ENCODE measurements at regions not wholly inside any gene's neighbourhood (a gene's known extent, or its start where the extent isn't known, plus 50 kb on each side); places are given as distances from the start of the nearest gene placed in this dataset.

DNA sequence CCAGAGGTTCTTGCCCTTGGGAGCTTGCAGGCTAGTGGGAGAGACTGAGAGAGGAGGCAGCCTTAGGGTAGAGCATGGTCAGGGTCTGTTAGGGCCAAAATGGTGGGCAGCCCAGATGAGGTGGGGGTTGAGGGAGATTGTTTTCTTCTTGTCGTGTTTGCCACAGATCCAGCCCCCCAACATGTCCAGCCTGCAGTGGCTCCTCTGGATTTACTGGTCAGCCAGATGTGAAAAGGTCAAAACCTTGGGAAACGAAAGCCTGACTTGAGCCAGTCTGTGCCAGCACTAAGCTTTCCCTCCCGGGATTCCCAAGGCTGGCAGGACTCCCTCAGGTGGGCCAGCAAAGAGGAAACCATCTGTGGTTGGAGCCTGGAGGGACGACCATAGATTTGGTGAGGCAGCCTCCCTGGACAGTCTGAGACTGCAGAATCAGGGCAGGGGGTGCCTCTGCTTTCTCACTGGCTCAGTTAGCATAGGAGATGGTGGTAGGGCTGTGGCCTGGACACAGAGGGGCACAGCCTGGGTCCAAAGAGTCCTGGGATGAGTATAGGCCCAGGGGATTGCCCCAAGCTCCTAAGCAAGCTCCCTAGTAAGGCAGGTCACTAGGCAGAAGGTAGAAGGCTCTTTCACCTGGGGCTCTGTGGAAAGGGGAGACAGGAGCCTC lies 51.2 kb upstream of the PRR23C start:
- TF ChIP-seq, protein P1, sequence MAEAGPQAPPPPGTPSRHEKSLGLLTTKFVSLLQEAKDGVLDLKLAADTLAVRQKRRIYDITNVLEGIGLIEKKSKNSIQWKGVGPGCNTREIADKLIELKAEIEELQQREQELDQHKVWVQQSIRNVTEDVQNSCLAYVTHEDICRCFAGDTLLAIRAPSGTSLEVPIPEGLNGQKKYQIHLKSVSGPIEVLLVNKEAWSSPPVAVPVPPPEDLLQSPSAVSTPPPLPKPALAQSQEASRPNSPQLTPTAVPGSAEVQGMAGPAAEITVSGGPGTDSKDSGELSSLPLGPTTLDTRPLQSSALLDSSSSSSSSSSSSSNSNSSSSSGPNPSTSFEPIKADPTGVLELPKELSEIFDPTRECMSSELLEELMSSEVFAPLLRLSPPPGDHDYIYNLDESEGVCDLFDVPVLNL (CRISPR knock-in tag; IDR thresholded peaks at IDR 0.05; ENCODE audit: borderline replicate concordance, low read depth), result no peak
- TF ChIP-seq MYBL2 (CRISPR knock-in tag; IDR thresholded peaks at IDR 0.05), result no peak
- DNase-seq (ENCODE audit: low spot score) (no peak), ATAC-seq (no peak)
- CTCF ChIA-PET, result interaction anchor here (1.3 to 1.9 kb wide), 3 partner anchors 16 to 233 kb away, joined by 3 to 6 read pairs (median 6); no protein-coding TSS in a partner anchor
- no peak overlapping the region for H3K4me3 Mint-ChIP-seq
- no peaks in the 10 kb centered on the region for H3K4me1 Mint-ChIP-seq
- no peak overlapping the region for H3K27ac Mint-ChIP-seq
- peaks cover 8% of the 10 kb centered on the region; the same call in 1 of the 2 replicates for H3K27me3 Mint-ChIP-seq (ENCODE audit: low read depth)
- POLR2A ChIA-PET, result no interaction called here
- H3K36me3 Mint-ChIP-seq, result no peaks in the 10 kb centered on the region; the same call in 1 of the 2 replicates
- peaks cover 20% of the 10 kb centered on the region for H3K9me3 Mint-ChIP-seq

GRCh38 chr3:139096670-139097069 lies 52.0 kb upstream of the PRR23C start:
- H3K9me3 Mint-ChIP-seq, result peaks cover 15% of the 10 kb centered on the region
- no peak overlapping the region for H3K27ac Mint-ChIP-seq
- CTCF ChIA-PET, result interaction anchor here (1.5 kb wide), 1 partner anchor 15 kb away, joined by 6 read pairs; no protein-coding TSS in a partner anchor
- POLR2A ChIA-PET, result no interaction called here
- peaks cover 3% of the 10 kb centered on the region; the same call in 1 of the 2 replicates for H3K4me1 Mint-ChIP-seq
- H3K36me3 Mint-ChIP-seq, result no peaks in the 10 kb centered on the region; the same call in 1 of the 2 replicates
- DNase-seq (ENCODE audit: low spot score) (no peak), ATAC-seq (no peak)
- TF ChIP-seq ELF4 (CRISPR knock-in tag; IDR thresholded peaks at IDR 0.05; ENCODE audit: low read depth) (no peak), ZNF416 (CRISPR knock-in tag; IDR thresholded peaks at IDR 0.05) (no peak)
- no peak overlapping the region for H3K4me3 Mint-ChIP-seq
- H3K27me3 Mint-ChIP-seq (ENCODE audit: low read depth), result peaks cover 8% of the 10 kb centered on the region; the same call in 1 of the 2 replicates

GRCh38 chr3:139098391-139098790 lies 53.7 kb upstream of the PRR23C start:
- TF ChIP-seq NFYB (CRISPR knock-in tag; conservative IDR thresholded peaks at IDR 0.05; ENCODE audit: low read depth) (no peak), JAZF1 (CRISPR knock-in tag; IDR thresholded peaks at IDR 0.05) (no peak), IRF2 (CRISPR knock-in tag; IDR thresholded peaks at IDR 0.05; ENCODE audit: borderline replicate concordance, low read depth) (no peak), AFF4 (CRISPR knock-in tag; IDR thresholded peaks at IDR 0.05; ENCODE audit: borderline replicate concordance) (no peak), ZNF423 (CRISPR knock-in tag; IDR thresholded peaks at IDR 0.05) (no peak), MAX (CRISPR knock-in tag; IDR thresholded peaks at IDR 0.05) (no peak), ZNF138 (CRISPR knock-in tag; conservative IDR thresholded peaks at IDR 0.05) (no peak), ZNF263 (CRISPR knock-in tag; IDR thresholded peaks at IDR 0.05; ENCODE audit: low read depth) (no peak), ATF1 (CRISPR knock-in tag; IDR thresholded peaks at IDR 0.05) (no peak)
- TF ChIP-seq, protein P2, sequence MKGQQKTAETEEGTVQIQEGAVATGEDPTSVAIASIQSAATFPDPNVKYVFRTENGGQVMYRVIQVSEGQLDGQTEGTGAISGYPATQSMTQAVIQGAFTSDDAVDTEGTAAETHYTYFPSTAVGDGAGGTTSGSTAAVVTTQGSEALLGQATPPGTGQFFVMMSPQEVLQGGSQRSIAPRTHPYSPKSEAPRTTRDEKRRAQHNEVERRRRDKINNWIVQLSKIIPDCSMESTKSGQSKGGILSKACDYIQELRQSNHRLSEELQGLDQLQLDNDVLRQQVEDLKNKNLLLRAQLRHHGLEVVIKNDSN (CRISPR knock-in tag; IDR thresholded peaks at IDR 0.05), result no peak
- TF ChIP-seq, protein P3, sequence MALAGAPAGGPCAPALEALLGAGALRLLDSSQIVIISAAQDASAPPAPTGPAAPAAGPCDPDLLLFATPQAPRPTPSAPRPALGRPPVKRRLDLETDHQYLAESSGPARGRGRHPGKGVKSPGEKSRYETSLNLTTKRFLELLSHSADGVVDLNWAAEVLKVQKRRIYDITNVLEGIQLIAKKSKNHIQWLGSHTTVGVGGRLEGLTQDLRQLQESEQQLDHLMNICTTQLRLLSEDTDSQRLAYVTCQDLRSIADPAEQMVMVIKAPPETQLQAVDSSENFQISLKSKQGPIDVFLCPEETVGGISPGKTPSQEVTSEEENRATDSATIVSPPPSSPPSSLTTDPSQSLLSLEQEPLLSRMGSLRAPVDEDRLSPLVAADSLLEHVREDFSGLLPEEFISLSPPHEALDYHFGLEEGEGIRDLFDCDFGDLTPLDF (CRISPR knock-in tag; IDR thresholded peaks at IDR 0.05), result no peak
- TF ChIP-seq, protein P1 (CRISPR knock-in tag; IDR thresholded peaks at IDR 0.05; ENCODE audit: borderline replicate concordance, low read depth), result no peak
- TF ChIP-seq, protein P4, sequence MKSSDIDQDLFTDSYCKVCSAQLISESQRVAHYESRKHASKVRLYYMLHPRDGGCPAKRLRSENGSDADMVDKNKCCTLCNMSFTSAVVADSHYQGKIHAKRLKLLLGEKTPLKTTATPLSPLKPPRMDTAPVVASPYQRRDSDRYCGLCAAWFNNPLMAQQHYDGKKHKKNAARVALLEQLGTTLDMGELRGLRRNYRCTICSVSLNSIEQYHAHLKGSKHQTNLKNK (CRISPR knock-in tag; IDR thresholded peaks at IDR 0.05), result no peak
- ChIA-PET CTCF (no interaction called here), POLR2A (no interaction called here)
- Mint-ChIP-seq H3K4me1 (peaks cover 3% of the 10 kb centered on the region; the same call in 1 of the 2 replicates), H3K36me3 (no peaks in the 10 kb centered on the region), H3K4me3 (no peak overlapping the region), H3K27ac (no peak overlapping the region), H3K27me3 (ENCODE audit: low read depth) (peaks cover 4% of the 10 kb centered on the region; the same call in 1 of the 2 replicates), H3K9me3 (peaks cover 2% of the 10 kb centered on the region; the same call in 1 of the 2 replicates)
- ATAC-seq (no peak), DNase-seq (ENCODE audit: low spot score) (no peak)

Measured in WTC11 (cell line).